ENCODE measurements at regions not wholly inside any gene's neighbourhood (a gene's known extent, or its start where the extent isn't known, plus 50 kb on each side); places are given as distances from the start of the nearest gene placed in this dataset.

GRCh38 chr1:103911450-103911849 lies 161.8 kb downstream of the AMY1C start:
- Histone ChIP-seq H3K27me3 (ENCODE audit: insufficient read depth, poor library complexity, severe bottlenecking) (no peaks in the 10 kb centered on the region), H3K27ac (replicated peaks) (no peak overlapping the region), H3K4me3 (replicated peaks; ENCODE audit: insufficient read depth, low read length) (no peak overlapping the region)
- no peak for DNase-seq (ENCODE audit: low read depth in 1 of 2, low spot score in 1 of 2)
- TF ChIP-seq POLR2AphosphoS5 (IDR thresholded peaks at IDR 0.05; ENCODE audit: low read depth) (no peak), GABPA (IDR thresholded peaks at IDR 0.05; ENCODE audit: low read depth) (no peak), CTCF (IDR thresholded peaks at IDR 0.05; ENCODE audit: insufficient read depth, low read length) (no peak), REST (IDR thresholded peaks at IDR 0.05; ENCODE audit: insufficient replicate concordance, low read depth) (no peak), SPI1 (IDR thresholded peaks at IDR 0.05; ENCODE audit: borderline replicate concordance, low read depth) (no peak)

GRCh38 chr1:103917795-103918194 lies 168.1 kb downstream of the AMY1C start:
- no peak for DNase-seq (ENCODE audit: low read depth in 1 of 2, low spot score in 1 of 2)
- TF ChIP-seq POLR2AphosphoS5 (IDR thresholded peaks at IDR 0.05; ENCODE audit: low read depth) (no peak), CTCF (IDR thresholded peaks at IDR 0.05; ENCODE audit: insufficient read depth, low read length) (no peak), GABPA (IDR thresholded peaks at IDR 0.05; ENCODE audit: low read depth) (no peak), REST (IDR thresholded peaks at IDR 0.05; ENCODE audit: insufficient replicate concordance, low read depth) (no peak), SPI1 (IDR thresholded peaks at IDR 0.05; ENCODE audit: borderline replicate concordance, low read depth) (no peak)
- no peak overlapping the region for H3K27ac ChIP-seq (replicated peaks)

GRCh38 chr1:103931891-103932290 lies 182.2 kb downstream of the AMY1C start:
- TF ChIP-seq GABPA (IDR thresholded peaks at IDR 0.05; ENCODE audit: low read depth) (no peak), CTCF (IDR thresholded peaks at IDR 0.05; ENCODE audit: insufficient read depth, low read length) (no peak), REST (IDR thresholded peaks at IDR 0.05; ENCODE audit: insufficient replicate concordance, low read depth) (no peak), SPI1 (IDR thresholded peaks at IDR 0.05; ENCODE audit: borderline replicate concordance, low read depth) (no peak), POLR2AphosphoS5 (IDR thresholded peaks at IDR 0.05; ENCODE audit: low read depth) (no peak)
- no peaks in the 10 kb centered on the region for H3K27me3 ChIP-seq (ENCODE audit: insufficient read depth, poor library complexity, severe bottlenecking)
- no peak overlapping the region for H3K4me3 ChIP-seq (replicated peaks; ENCODE audit: insufficient read depth, low read length)
- no peak for DNase-seq (ENCODE audit: low read depth in 1 of 2, low spot score in 1 of 2)
- H3K27ac ChIP-seq (replicated peaks), result no peak overlapping the region

More at GRCh38 chr1:103917795-103918194, 168.1 kb downstream of the AMY1C start:
- Histone ChIP-seq H3K27me3 (ENCODE audit: insufficient read depth, poor library complexity, severe bottlenecking) (no peaks in the 10 kb centered on the region), H3K4me3 (replicated peaks; ENCODE audit: insufficient read depth, low read length) (no peak overlapping the region)
